Caco-2 (cell line): ENCODE measurements at regions not wholly inside any gene's neighbourhood (a gene's known extent, or its start where the extent isn't known, plus 50 kb on each side); places are given as distances from the start of the nearest gene placed in this dataset.

Experiments used
- BruUV-seq: library from RNA; stranded (reverse); fragments of 400-500 nt; replicated peaks from 2 replicates; lab custom pipeline; 2021; lab: Mats Ljungman, UMichigan
- CTCF ChIA-PET: fragments of 300-600 bp; sonication (Branson Sonifier 250); formaldehyde crosslinking; loops from one replicate; lab custom pipeline; 2022; ENCODE audit warnings: antibody characterized with exemption; lab: Charles Lee
- POLR2A ChIA-PET: fragments of 300-600 bp; sonication (Branson Sonifier 250); formaldehyde crosslinking; loops from one replicate; lab custom pipeline; 2022; ENCODE audit warnings: antibody characterized with exemption; lab: Charles Lee
- DNase-seq, 2 experiments: peaks; one replicate each; pipeline versions ENCODE4 v3.0.0 to v3.0.0-alpha.2; 2020 to 2022
- H3K27me3 ChIP-seq: replicated peaks from 2 replicates; pipeline ENCODE4 v1.6.0; 2011; ENCODE audit warnings: low read length; ENCODE audit not compliant: control insufficient read depth, insufficient read depth
- H3K36me3 ChIP-seq: 2 replicates; pipeline ENCODE4 v1.5.1; 2011; ENCODE audit warnings: low read length; ENCODE audit not compliant: control insufficient read depth, insufficient read depth
- H3K4me1 ChIP-seq: fragments of 250-450 bp; sonication (Bioruptor Pico); 2 replicates; pipeline ENCODE4 v1.5.1; 2020; ENCODE audit warnings: mild to moderate bottlenecking
- H3K4me3 ChIP-seq: 2 replicates; pipeline ENCODE4 v1.5.1; 2011; ENCODE audit warnings: low read depth, mild to moderate bottlenecking, control low read depth, low read length
- H3K9me3 ChIP-seq: fragments of 250-450 bp; sonication (Bioruptor Pico); 2 replicates; pipeline ENCODE4 v1.5.1; 2020; ENCODE audit warnings: mild to moderate bottlenecking, moderate library complexity
- H3K27ac Mint-ChIP-seq: one replicate; pipeline ENCODE4 v1.8.0; 2022; ENCODE audit warnings: mixed read lengths; ENCODE audit not compliant: unreplicated experiment
- H3K27me3 Mint-ChIP-seq: one replicate; pipeline ENCODE4 v1.8.0; 2022; ENCODE audit warnings: mixed read lengths; ENCODE audit not compliant: insufficient read depth, unreplicated experiment
- H3K36me3 Mint-ChIP-seq: one replicate; pipeline ENCODE4 v1.8.0; 2022; ENCODE audit warnings: mild to moderate bottlenecking, mixed read lengths; ENCODE audit not compliant: insufficient read depth, unreplicated experiment
- H3K4me1 Mint-ChIP-seq: one replicate; pipeline ENCODE4 v1.8.0; 2022; ENCODE audit warnings: low read depth, mixed read lengths; ENCODE audit not compliant: unreplicated experiment
- H3K4me3 Mint-ChIP-seq: one replicate; pipeline ENCODE4 v1.8.0; 2022; ENCODE audit warnings: mild to moderate bottlenecking, moderate library complexity, mixed read lengths; ENCODE audit not compliant: unreplicated experiment
- H3K9me3 Mint-ChIP-seq: one replicate; pipeline ENCODE4 v1.8.0; 2022; ENCODE audit warnings: mixed read lengths; ENCODE audit not compliant: unreplicated experiment
- intact Hi-C: fragments of 100-400 bp; cut with micrococcal nuclease; formaldehyde crosslinking; loops from one replicate; pipeline ENCODE4 v1.10.0; 2022; ENCODE audit not compliant: unreplicated experiment
- TF ChIP-seq, protein P1 (sequence below), 2 experiments: fragments of 200-600 bp in 1 of 2; IDR thresholded peaks; 1 replicate in 1 of 2; 2 replicates in 1 of 2; pipeline versions ENCODE4 v1.5.1 to v1.8.0; 2011 to 2022; ENCODE audit warnings: antibody characterized with exemption in 1 of 2, control low read depth in 1 of 2, inconsistent platforms in 1 of 2, low read depth in 1 of 2, low read length in 1 of 2, mild to moderate bottlenecking in 1 of 2, moderate library complexity in 1 of 2; ENCODE audit not compliant: insufficient read depth in 1 of 2, severe bottlenecking in 1 of 2, unreplicated experiment in 1 of 2

GRCh38 chr4:103915224-103915869 is 195.6 kb upstream of the TACR3 start:
- H3K36me3 Mint-ChIP-seq = no peaks in the 10 kb centered on the region
- TF ChIP-seq, protein P1, sequence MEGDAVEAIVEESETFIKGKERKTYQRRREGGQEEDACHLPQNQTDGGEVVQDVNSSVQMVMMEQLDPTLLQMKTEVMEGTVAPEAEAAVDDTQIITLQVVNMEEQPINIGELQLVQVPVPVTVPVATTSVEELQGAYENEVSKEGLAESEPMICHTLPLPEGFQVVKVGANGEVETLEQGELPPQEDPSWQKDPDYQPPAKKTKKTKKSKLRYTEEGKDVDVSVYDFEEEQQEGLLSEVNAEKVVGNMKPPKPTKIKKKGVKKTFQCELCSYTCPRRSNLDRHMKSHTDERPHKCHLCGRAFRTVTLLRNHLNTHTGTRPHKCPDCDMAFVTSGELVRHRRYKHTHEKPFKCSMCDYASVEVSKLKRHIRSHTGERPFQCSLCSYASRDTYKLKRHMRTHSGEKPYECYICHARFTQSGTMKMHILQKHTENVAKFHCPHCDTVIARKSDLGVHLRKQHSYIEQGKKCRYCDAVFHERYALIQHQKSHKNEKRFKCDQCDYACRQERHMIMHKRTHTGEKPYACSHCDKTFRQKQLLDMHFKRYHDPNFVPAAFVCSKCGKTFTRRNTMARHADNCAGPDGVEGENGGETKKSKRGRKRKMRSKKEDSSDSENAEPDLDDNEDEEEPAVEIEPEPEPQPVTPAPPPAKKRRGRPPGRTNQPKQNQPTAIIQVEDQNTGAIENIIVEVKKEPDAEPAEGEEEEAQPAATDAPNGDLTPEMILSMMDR (IDR thresholded peaks at IDR 0.05; ENCODE audit: insufficient read depth in 1 of 2, low read depth in 1 of 2, low read length in 1 of 2, severe bottlenecking in 1 of 2, unreplicated experiment in 1 of 2) = peak; percentile 50 to 51
- intact Hi-C loops = loop anchor here (1.0 kb wide), 1 partner anchor 711 kb away; no protein-coding TSS in a partner anchor
- BruUV-seq = no TSS peak
- Histone ChIP-seq H3K4me1 (no peaks in the 10 kb centered on the region), H3K4me3 (no peak overlapping the region), H3K36me3 (no peaks in the 10 kb centered on the region), H3K9me3 (no peaks in the 10 kb centered on the region), H3K27me3 (no peaks in the 10 kb centered on the region)
- DNase-seq = peak in 1 of 2 experiments; percentile 7
- no peak overlapping the region for H3K4me3 Mint-ChIP-seq
- peaks cover 3% of the 10 kb centered on the region for H3K27me3 Mint-ChIP-seq
- no peak overlapping the region for H3K27ac Mint-ChIP-seq
- no peaks in the 10 kb centered on the region for H3K4me1 Mint-ChIP-seq
- H3K9me3 Mint-ChIP-seq = no peaks in the 10 kb centered on the region
- ChIA-PET CTCF (no interaction called here), POLR2A (no interaction called here)

- H3K27me3 Mint-ChIP-seq = peaks cover 2% of the 10 kb centered on the region
- no peaks in the 10 kb centered on the region for H3K27me3 ChIP-seq
- DNase-seq = no peak
- POLR2A ChIA-PET = no interaction called here
- BruUV-seq = no TSS peak
- H3K4me1 ChIP-seq = no peaks in the 10 kb centered on the region
- CTCF ChIA-PET = no interaction called here
- H3K4me1 Mint-ChIP-seq = no peaks in the 10 kb centered on the region
- no peak overlapping the region for H3K4me3 Mint-ChIP-seq
- no peaks in the 10 kb centered on the region for H3K36me3 Mint-ChIP-seq
- H3K9me3 ChIP-seq = no peaks in the 10 kb centered on the region
- H3K4me3 ChIP-seq = no peak overlapping the region
- no peaks in the 10 kb centered on the region for H3K9me3 Mint-ChIP-seq
- H3K27ac Mint-ChIP-seq = no peak overlapping the region
- intact Hi-C loops = no loop called here
- H3K36me3 ChIP-seq = no peaks in the 10 kb centered on the region
- TF ChIP-seq, protein P1 (IDR thresholded peaks at IDR 0.05; ENCODE audit: insufficient read depth in 1 of 2, low read depth in 1 of 2, low read length in 1 of 2, severe bottlenecking in 1 of 2, unreplicated experiment in 1 of 2) = no peak
Observed at GRCh38 chr4:103907414-103907813, 187.6 kb upstream of the TACR3 start.

DNA sequence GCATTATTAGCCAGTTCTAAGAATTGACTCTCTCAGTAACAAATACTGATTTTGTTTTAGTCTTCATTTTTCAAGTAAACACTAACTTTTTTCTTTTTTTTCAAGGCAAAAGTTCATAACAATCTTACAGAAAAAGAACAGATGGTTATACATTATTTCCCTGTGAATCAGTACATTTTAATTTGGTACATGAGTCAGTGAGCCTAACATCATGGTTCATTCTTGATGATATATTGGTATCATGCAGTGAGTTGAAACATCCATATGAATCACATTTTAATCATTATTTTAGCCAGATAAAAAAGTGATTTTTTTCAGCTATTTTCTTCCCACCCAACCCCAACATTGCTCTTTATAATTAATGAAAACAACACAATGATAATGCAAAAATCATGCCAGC is 184.3 kb upstream of the TACR3 start:
- POLR2A ChIA-PET = no interaction called here
- no peak for DNase-seq
- H3K9me3 ChIP-seq = no peaks in the 10 kb centered on the region
- no peak overlapping the region for H3K4me3 ChIP-seq
- no peak overlapping the region for H3K4me3 Mint-ChIP-seq
- H3K36me3 Mint-ChIP-seq = no peaks in the 10 kb centered on the region
- no peaks in the 10 kb centered on the region for H3K4me1 ChIP-seq
- no peaks in the 10 kb centered on the region for H3K9me3 Mint-ChIP-seq
- TF ChIP-seq, protein P1 (IDR thresholded peaks at IDR 0.05; ENCODE audit: insufficient read depth in 1 of 2, low read depth in 1 of 2, low read length in 1 of 2, severe bottlenecking in 1 of 2, unreplicated experiment in 1 of 2) = no peak
- intact Hi-C loops = no loop called here
- CTCF ChIA-PET = no interaction called here
- H3K36me3 ChIP-seq = no peaks in the 10 kb centered on the region
- H3K4me1 Mint-ChIP-seq = no peaks in the 10 kb centered on the region
- H3K27me3 ChIP-seq = no peaks in the 10 kb centered on the region
- H3K27me3 Mint-ChIP-seq = no peaks in the 10 kb centered on the region
- H3K27ac Mint-ChIP-seq = no peak overlapping the region
- BruUV-seq = no TSS peak
